CD4-positive, alpha-beta memory T cell (primary cell): ENCODE measurements at regions not wholly inside any gene's neighbourhood (a gene's known extent, or its start where the extent isn't known, plus 50 kb on each side); places are given as distances from the start of the nearest gene placed in this dataset.

Experiments
- CTCF ChIA-PET: fragments of 350-600 bp; sonication (Branson Sonifier 250); formaldehyde crosslinking; loops from one replicate; lab custom pipeline; 2021; ENCODE audit warnings: inconsistent platforms; ENCODE audit not compliant: partially characterized antibody; lab: Charles Lee
- POLR2A ChIA-PET: fragments of 350-600 bp; sonication (Branson Sonifier 250); formaldehyde crosslinking; loops from one replicate; lab custom pipeline; 2021; ENCODE audit not compliant: partially characterized antibody; lab: Charles Lee
- DNase-seq, 5 donors: peaks; one replicate each; pipeline versions ENCODE4 v3.0.0 to v3.0.0-alpha.2; 2020 to 2022; ENCODE audit warnings: mixed read lengths in 1 of 5
- H3K27ac ChIP-seq: one replicate; pipeline ENCODE4 v1.7.0; 2013; ENCODE audit warnings: low read depth, low read length
- H3K27me3 ChIP-seq: 2 replicates; pipeline ENCODE4 v1.7.0; 2013; ENCODE audit warnings: mild to moderate bottlenecking, low read length, moderate library complexity; ENCODE audit not compliant: insufficient read depth
- H3K36me3 ChIP-seq: 2 replicates; pipeline ENCODE4 v1.7.0; 2013; ENCODE audit warnings: mild to moderate bottlenecking, low read length, moderate library complexity; ENCODE audit not compliant: insufficient read depth
- H3K4me1 ChIP-seq: 2 replicates; pipeline ENCODE4 v1.7.0; 2013; ENCODE audit warnings: mild to moderate bottlenecking, low read length, moderate library complexity; ENCODE audit not compliant: insufficient read depth
- H3K4me3 ChIP-seq, 2 donors: one replicate each; pipeline ENCODE4 v1.7.0; 2013; ENCODE audit warnings: low read length in 2 of 2, mild to moderate bottlenecking in 1 of 2
- H3K9me3 ChIP-seq, 2 donors: one replicate each; pipeline ENCODE4 v1.7.0; 2013; ENCODE audit warnings: low read length in 2 of 2, control low read depth in 1 of 2; ENCODE audit not compliant: control insufficient read depth in 1 of 2
- H3K27ac Mint-ChIP-seq, 7 donors: one replicate each; pipeline ENCODE4 v1.8.0; 2020 to 2021; ENCODE audit warnings: mixed read lengths in 7 of 7, mild to moderate bottlenecking in 6 of 7, inconsistent platforms in 3 of 7, moderate library complexity in 3 of 7
- H3K27me3 Mint-ChIP-seq, 2 donors: one replicate each; pipeline ENCODE4 v1.8.0; 2020 to 2021; ENCODE audit warnings: mixed read lengths in 2 of 2
- H3K36me3 Mint-ChIP-seq, 2 donors: one replicate each; pipeline ENCODE4 v1.8.0; 2020 to 2021; ENCODE audit warnings: mixed read lengths in 2 of 2, inconsistent platforms in 1 of 2, mild to moderate bottlenecking in 1 of 2
- H3K4me1 Mint-ChIP-seq, 4 donors: one replicate each; pipeline ENCODE4 v1.8.0; 2020 to 2021; ENCODE audit warnings: mixed read lengths in 4 of 4, mild to moderate bottlenecking in 1 of 4
- H3K4me3 Mint-ChIP-seq, 8 donors: one replicate each; pipeline ENCODE4 v1.8.0; 2020 to 2021; ENCODE audit warnings: mixed read lengths in 8 of 8, mild to moderate bottlenecking in 7 of 8, moderate library complexity in 6 of 8, inconsistent platforms in 3 of 8
- H3K9me3 Mint-ChIP-seq, 8 donors: one replicate each; pipeline ENCODE4 v1.8.0; 2020 to 2021; ENCODE audit warnings: mixed read lengths in 8 of 8, mild to moderate bottlenecking in 5 of 8, inconsistent platforms in 3 of 8, moderate library complexity in 1 of 8
- intact Hi-C: fragments of 100-400 bp; cut with micrococcal nuclease; formaldehyde crosslinking; loops from one replicate; pipeline ENCODE4 v1.15.1; 2023

DNA sequence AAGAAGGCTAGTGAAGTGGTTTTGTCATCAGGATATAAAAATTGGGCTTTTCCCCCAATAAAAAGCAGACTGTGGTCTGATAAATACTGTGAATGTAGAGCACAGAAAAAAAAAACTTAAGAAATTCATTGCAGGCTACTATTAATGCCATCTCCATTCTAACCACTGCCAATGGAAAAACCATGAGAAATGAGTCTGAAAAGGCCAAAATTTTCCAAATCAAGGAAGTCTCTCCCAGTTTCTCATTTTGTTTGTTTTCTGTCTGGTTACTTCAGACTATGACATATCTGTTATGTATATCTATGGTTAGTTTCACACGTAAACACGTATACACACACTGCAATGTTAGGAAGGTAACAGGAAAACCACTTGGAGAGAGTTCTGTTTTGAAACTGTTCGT, 193.6 kb upstream of the TSC22D1 start:
- Histone ChIP-seq H3K27ac (no peak overlapping the region), H3K9me3 (no peaks in the 10 kb centered on the region), H3K27me3 (no peaks in the 10 kb centered on the region), H3K4me1 (peaks cover 20% of the 10 kb centered on the region), H3K4me3 (no peak overlapping the region), H3K36me3 (no peaks in the 10 kb centered on the region)
- Mint-ChIP-seq H3K4me1 (peaks cover 14 to 32% (median 22%) of the 10 kb centered on the region in 4 donors), H3K9me3 (no peaks in the 10 kb centered on the region), H3K27ac (peak overlapping the region in 1 of 7 donors; percentile 30), H3K27me3 (no peaks in the 10 kb centered on the region), H3K36me3 (no peaks in the 10 kb centered on the region), H3K4me3 (peak overlapping the region in 1 of 8 donors; percentile 55)
- no peak for DNase-seq
- POLR2A ChIA-PET, result no interaction called here
- CTCF ChIA-PET, result no interaction called here
- intact Hi-C loops, result no loop called here

DNA sequence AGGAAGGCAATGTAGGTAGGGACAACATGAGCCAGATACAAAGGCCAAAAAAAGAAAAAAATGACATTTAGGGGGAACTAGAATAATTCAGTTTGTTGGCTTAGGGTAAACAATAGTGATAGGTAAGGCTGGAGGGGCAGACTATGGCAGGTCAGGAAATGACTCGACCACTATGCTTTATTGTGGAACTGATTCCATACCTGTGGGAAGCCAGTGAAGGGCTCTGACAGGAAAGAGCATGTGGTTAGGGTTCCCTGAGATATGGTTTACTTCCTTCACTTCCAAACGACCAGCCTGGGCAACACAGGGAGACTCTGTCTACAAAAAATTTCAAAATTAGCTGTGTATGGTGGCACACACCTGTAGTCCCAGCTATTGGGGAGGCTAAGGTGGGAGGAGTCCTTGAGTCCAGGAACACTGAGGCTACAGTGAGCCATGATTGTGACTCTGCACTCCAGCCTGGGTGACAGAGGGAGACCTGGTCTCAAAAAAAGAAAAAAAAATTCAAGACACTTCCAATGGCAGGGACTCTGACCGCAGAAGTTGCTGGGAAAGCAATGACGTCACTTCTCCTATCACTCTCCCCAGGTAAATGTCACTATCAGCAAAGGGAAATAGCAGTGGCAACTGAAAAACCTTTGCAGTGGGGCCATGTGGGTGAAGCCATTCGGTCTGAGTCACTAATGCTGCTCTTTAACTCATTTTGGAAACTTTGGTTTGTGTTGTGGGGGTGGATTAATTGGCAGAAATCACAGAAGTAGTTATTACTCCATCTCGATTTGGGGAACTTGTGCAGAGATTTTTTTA, 192.8 kb upstream of the TSC22D1 start:
- CTCF ChIA-PET, result no interaction called here
- no peaks in the 10 kb centered on the region for H3K36me3 Mint-ChIP-seq
- DNase-seq, result no peak
- POLR2A ChIA-PET, result no interaction called here
- H3K4me1 Mint-ChIP-seq, result peaks cover 14 to 32% (median 22%) of the 10 kb centered on the region in 4 donors
- intact Hi-C loops, result no loop called here
- peaks cover 0 to 4% of the 10 kb centered on the region in 2 donors for H3K27me3 Mint-ChIP-seq
- no peak overlapping the region for H3K27ac ChIP-seq
- H3K4me3 ChIP-seq, result no peak overlapping the region
- no peaks in the 10 kb centered on the region for H3K9me3 ChIP-seq
- H3K27ac Mint-ChIP-seq, result peak overlapping the region in 6 of 7 donors; percentile 36 to 82 (median 69)
- no peaks in the 10 kb centered on the region for H3K27me3 ChIP-seq
- H3K4me3 Mint-ChIP-seq, result peak overlapping the region in 6 of 8 donors; percentile 3 to 55 (median 32)
- no peaks in the 10 kb centered on the region for H3K36me3 ChIP-seq
- H3K4me1 ChIP-seq, result peaks cover 20% of the 10 kb centered on the region
- no peaks in the 10 kb centered on the region for H3K9me3 Mint-ChIP-seq

DNA sequence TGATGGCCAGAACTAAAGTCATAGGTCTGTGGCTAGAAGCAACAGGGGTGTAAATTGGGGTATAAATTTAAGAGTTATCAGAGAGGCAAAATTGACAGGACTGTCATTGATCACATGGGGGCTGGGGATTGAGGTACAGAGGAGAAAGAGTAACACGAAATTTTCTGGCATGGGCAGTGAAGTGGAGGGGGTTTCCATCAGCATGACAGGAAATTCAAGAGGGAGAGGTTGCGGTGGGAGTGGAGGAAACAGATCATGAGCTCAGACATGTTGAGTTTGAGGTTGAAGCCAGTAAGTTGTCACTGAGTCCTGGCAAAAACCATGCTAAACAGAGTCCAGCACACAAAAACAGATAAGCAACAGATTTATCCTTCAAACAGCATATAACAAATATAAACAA, 192.1 kb upstream of the TSC22D1 start:
- H3K27ac ChIP-seq, result no peak overlapping the region
- H3K4me3 ChIP-seq, result no peak overlapping the region
- H3K27ac Mint-ChIP-seq, result peak overlapping the region in 6 of 7 donors; percentile 36 to 82 (median 70)
- intact Hi-C loops, result no loop called here
- peaks cover 14 to 32% (median 22%) of the 10 kb centered on the region in 4 donors for H3K4me1 Mint-ChIP-seq
- CTCF ChIA-PET, result no interaction called here
- peaks cover 0 to 9% of the 10 kb centered on the region in 2 donors for H3K27me3 Mint-ChIP-seq
- peak; percentile 18 to 73 (median 34) for DNase-seq
- no peaks in the 10 kb centered on the region for H3K9me3 Mint-ChIP-seq
- no peaks in the 10 kb centered on the region for H3K36me3 Mint-ChIP-seq
- no peaks in the 10 kb centered on the region for H3K9me3 ChIP-seq
- no peaks in the 10 kb centered on the region for H3K27me3 ChIP-seq
- peaks cover 20% of the 10 kb centered on the region for H3K4me1 ChIP-seq
- no peaks in the 10 kb centered on the region for H3K36me3 ChIP-seq
- H3K4me3 Mint-ChIP-seq, result peak overlapping the region in 5 of 8 donors; percentile 30 to 54 (median 32)
- POLR2A ChIA-PET, result no interaction called here

DNA sequence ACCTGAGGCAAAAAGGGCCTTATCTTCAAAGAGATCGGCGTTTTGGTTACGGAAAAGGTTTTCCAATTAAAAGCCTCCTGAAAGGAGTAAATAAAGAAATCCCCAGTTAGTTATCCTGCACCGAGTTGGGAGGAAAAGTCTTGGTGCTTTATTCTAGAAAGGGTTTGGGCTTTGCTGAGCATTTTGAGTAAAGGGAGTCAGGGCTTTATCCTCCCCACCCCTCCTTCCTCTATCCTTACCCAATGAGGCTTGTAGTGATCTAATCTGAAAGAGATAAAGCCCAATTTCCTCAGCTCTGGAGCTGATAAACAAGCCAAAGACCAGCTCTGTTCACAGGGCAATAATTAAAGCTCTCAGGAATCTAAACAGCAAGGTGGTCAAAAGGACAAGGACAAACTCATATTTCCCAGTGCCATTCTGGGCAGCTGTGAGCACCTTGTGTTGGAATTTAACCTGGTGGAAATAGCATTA, 188.9 kb upstream of the TSC22D1 start:
- no peak for DNase-seq
- H3K9me3 Mint-ChIP-seq, result no peaks in the 10 kb centered on the region
- CTCF ChIA-PET, result no interaction called here
- no peaks in the 10 kb centered on the region for H3K36me3 Mint-ChIP-seq
- H3K27ac Mint-ChIP-seq, result no peak overlapping the region
- H3K4me3 Mint-ChIP-seq, result no peak overlapping the region
- no peaks in the 10 kb centered on the region for H3K9me3 ChIP-seq
- peaks cover 20% of the 10 kb centered on the region for H3K4me1 ChIP-seq
- no peaks in the 10 kb centered on the region for H3K36me3 ChIP-seq
- H3K27me3 ChIP-seq, result no peaks in the 10 kb centered on the region
- H3K27me3 Mint-ChIP-seq, result peaks cover 0 to 9% of the 10 kb centered on the region in 2 donors
- H3K27ac ChIP-seq, result no peak overlapping the region
- intact Hi-C loops, result no loop called here
- peaks cover 14 to 29% (median 21%) of the 10 kb centered on the region in 4 donors for H3K4me1 Mint-ChIP-seq
- H3K4me3 ChIP-seq, result no peak overlapping the region
- POLR2A ChIA-PET, result no interaction called here

DNA sequence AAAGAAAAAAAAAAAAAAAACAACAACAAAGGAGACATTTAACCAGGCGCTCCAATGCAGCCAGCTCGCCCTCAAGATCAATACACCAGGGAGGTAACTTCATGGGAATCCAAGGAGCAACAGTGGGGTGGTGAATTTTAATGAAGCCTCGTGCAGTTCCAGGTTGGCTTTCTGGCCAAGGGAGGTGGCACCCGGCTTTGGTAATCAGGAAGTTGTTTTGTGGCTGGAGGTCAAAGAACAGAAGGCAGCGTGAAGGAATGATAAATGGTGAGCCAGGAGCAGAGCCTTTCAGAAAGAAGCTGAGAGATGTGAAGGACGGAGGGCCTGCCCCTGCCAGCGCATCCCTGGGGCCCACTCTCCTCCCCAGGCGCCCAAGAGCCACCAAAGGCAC, 188.2 kb upstream of the TSC22D1 start:
- Mint-ChIP-seq H3K27ac (peak overlapping the region in 1 of 7 donors; percentile 10), H3K4me3 (no peak overlapping the region), H3K36me3 (no peaks in the 10 kb centered on the region), H3K27me3 (peaks cover 0 to 9% of the 10 kb centered on the region in 2 donors), H3K4me1 (peaks cover 13 to 22% (median 16%) of the 10 kb centered on the region in 4 donors), H3K9me3 (no peaks in the 10 kb centered on the region)
- no peak for DNase-seq
- CTCF ChIA-PET, result no interaction called here
- Histone ChIP-seq H3K4me3 (no peak overlapping the region), H3K27me3 (no peaks in the 10 kb centered on the region), H3K27ac (no peak overlapping the region), H3K4me1 (peaks cover 15% of the 10 kb centered on the region), H3K9me3 (no peaks in the 10 kb centered on the region), H3K36me3 (no peaks in the 10 kb centered on the region)
- intact Hi-C loops, result no loop called here
- POLR2A ChIA-PET, result no interaction called here

DNA sequence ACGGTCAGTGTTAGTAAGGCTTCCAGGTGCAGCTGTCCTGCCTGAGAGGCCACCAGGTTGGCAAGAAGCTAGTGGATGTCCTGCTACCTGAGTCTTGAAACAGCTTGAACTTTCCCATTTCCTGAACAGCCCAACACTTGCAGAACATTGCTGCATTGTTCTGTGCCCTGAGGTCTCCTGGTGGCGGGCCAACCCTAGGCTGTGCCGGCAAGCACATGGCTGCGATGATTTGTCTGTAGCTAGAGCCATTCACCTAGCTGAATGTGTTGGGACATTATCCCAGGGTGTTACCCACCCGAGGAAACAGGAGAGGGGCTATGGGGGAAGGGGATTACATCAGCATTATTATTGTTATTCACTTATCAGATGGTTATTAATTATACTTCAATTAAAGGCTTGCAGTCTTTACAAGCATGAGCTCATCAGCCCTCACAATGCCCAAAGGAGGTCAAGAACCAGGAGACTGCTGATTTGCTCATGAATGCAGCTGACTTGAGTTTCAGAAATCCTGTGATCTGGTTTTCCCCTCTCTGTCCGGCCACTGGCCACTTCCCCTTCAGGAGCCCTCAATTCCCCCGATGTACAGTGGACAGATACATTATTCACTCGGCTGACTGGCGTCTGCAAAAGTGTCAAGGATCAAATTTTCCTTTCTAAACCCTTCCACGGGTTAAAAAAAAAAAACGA, 187.6 kb upstream of the TSC22D1 start:
- Mint-ChIP-seq H3K9me3 (no peaks in the 10 kb centered on the region), H3K27ac (no peak overlapping the region), H3K4me3 (no peak overlapping the region), H3K4me1 (peaks cover 10 to 17% (median 13%) of the 10 kb centered on the region in 4 donors), H3K36me3 (no peaks in the 10 kb centered on the region), H3K27me3 (peaks cover 0 to 9% of the 10 kb centered on the region in 2 donors)
- Histone ChIP-seq H3K9me3 (no peaks in the 10 kb centered on the region), H3K27ac (no peak overlapping the region), H3K4me1 (peaks cover 10% of the 10 kb centered on the region), H3K4me3 (no peak overlapping the region), H3K27me3 (no peaks in the 10 kb centered on the region), H3K36me3 (no peaks in the 10 kb centered on the region)
- CTCF ChIA-PET, result no interaction called here
- intact Hi-C loops, result no loop called here
- no peak for DNase-seq
- POLR2A ChIA-PET, result no interaction called here

DNA sequence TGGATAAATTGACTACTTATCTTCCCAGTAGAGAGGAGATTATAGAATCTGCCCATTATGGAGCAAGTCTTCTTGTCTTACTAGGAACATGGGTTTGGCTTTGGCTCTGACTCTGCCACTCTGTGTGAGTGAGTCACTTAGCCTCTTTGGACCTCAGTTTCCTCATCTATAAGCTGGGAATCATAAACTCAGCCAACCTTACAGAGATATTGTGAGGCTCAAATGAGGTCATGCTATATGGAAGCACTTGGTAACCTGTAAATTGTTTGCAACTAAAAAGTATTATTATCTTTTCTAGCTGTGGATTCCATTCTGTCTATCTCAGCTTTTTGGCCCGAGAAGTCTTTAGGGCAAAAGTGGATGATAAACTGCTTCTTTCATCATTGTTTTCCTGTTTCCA, 186.8 kb upstream of the TSC22D1 start:
- intact Hi-C loops, result no loop called here
- Mint-ChIP-seq H3K36me3 (no peaks in the 10 kb centered on the region), H3K9me3 (no peaks in the 10 kb centered on the region), H3K4me1 (peaks cover 2 to 8% (median 4%) of the 10 kb centered on the region in 4 donors), H3K27ac (no peak overlapping the region), H3K27me3 (peaks cover 0 to 9% of the 10 kb centered on the region in 2 donors), H3K4me3 (no peak overlapping the region)
- no peaks in the 10 kb centered on the region for H3K36me3 ChIP-seq
- no peak overlapping the region for H3K27ac ChIP-seq
- CTCF ChIA-PET, result no interaction called here
- DNase-seq, result no peak
- no peak overlapping the region for H3K4me3 ChIP-seq
- H3K4me1 ChIP-seq, result peaks cover 1% of the 10 kb centered on the region
- H3K27me3 ChIP-seq, result no peaks in the 10 kb centered on the region
- H3K9me3 ChIP-seq, result no peaks in the 10 kb centered on the region
- POLR2A ChIA-PET, result no interaction called here
